HEK293T (cell line): ENCODE measurements at regions not wholly inside any gene's neighbourhood (a gene's known extent, or its start where the extent isn't known, plus 50 kb on each side); places are given as distances from the start of the nearest gene placed in this dataset.

ENCODE experiments used
- CTCF ChIA-PET: fragments of 350-600 bp; formaldehyde crosslinking; extraction: SDS; loops from one replicate; lab custom pipeline; 2021; ENCODE audit warnings: antibody characterized with exemption, inconsistent platforms; lab: Yijun Ruan, JAX
- POLR2A ChIA-PET: fragments of 350-600 bp; formaldehyde crosslinking; extraction: SDS; loops from one replicate; lab custom pipeline; 2020; ENCODE audit warnings: antibody characterized with exemption, inconsistent platforms; lab: Yijun Ruan, JAX
- DNase-seq: peaks from one replicate; pipeline ENCODE4 v3.0.0; 2012; ENCODE audit warnings: mixed read lengths; ENCODE audit errors: extremely low spot score
- ARNT ChIP-seq: fragments of 450-650 bp; IDR thresholded peaks from 2 replicates; pipeline ENCODE4 v1.6.1; 2017; ENCODE audit warnings: mild to moderate bottlenecking
- BHLHE40 ChIP-seq: fragments of 450-650 bp; IDR thresholded peaks from 2 replicates; pipeline ENCODE4 v1.6.1; 2016; ENCODE audit warnings: mild to moderate bottlenecking, moderate library complexity, borderline replicate concordance
- CTBP1 ChIP-seq: fragments of 450-650 bp; IDR thresholded peaks from 2 replicates; pipeline ENCODE4 v1.6.1; 2016; ENCODE audit warnings: borderline replicate concordance
- ELF4 ChIP-seq: fragments of 450-650 bp; IDR thresholded peaks from 2 replicates; pipeline ENCODE4 v1.6.1; 2017; ENCODE audit warnings: antibody characterized with exemption
- FOXA1 ChIP-seq: fragments of 450-650 bp; IDR thresholded peaks from 2 replicates; pipeline ENCODE4 v1.6.1; 2016; ENCODE audit warnings: mild to moderate bottlenecking
- FOXK2 ChIP-seq: fragments of 450-650 bp; IDR thresholded peaks from 2 replicates; pipeline ENCODE4 v1.6.1; 2016; ENCODE audit warnings: mild to moderate bottlenecking
- FOXM1 ChIP-seq: fragments of 450-650 bp; IDR thresholded peaks from 2 replicates; pipeline ENCODE4 v1.6.1; 2017; ENCODE audit warnings: mild to moderate bottlenecking, borderline replicate concordance
- HDGF ChIP-seq: fragments of 450-650 bp; IDR thresholded peaks from 2 replicates; pipeline ENCODE4 v1.6.1; 2017; ENCODE audit warnings: antibody characterized with exemption, borderline replicate concordance
- L3MBTL2 ChIP-seq: fragments of 450-650 bp; conservative IDR thresholded peaks from 2 replicates; pipeline ENCODE4 v1.6.1; 2016; ENCODE audit warnings: mild to moderate bottlenecking
- LEF1 ChIP-seq: fragments of 450-650 bp; IDR thresholded peaks from 2 replicates; pipeline ENCODE4 v1.6.1; 2017; ENCODE audit warnings: mild to moderate bottlenecking, borderline replicate concordance
- NFRKB ChIP-seq: fragments of 450-650 bp; IDR thresholded peaks from 2 replicates; pipeline ENCODE4 v1.6.1; 2016; ENCODE audit warnings: mild to moderate bottlenecking, moderate library complexity
- PKNOX1 ChIP-seq: fragments of 450-650 bp; IDR thresholded peaks from 2 replicates; pipeline ENCODE4 v1.6.1; 2016
- SP1 ChIP-seq: fragments of 450-650 bp; IDR thresholded peaks from 2 replicates; pipeline ENCODE4 v1.6.1; 2017
- SUZ12 ChIP-seq: fragments of 450-650 bp; IDR thresholded peaks from 2 replicates; pipeline ENCODE4 v1.6.1; 2016; ENCODE audit warnings: mild to moderate bottlenecking
- TARDBP ChIP-seq: fragments of 450-650 bp; IDR thresholded peaks from 2 replicates; pipeline ENCODE4 v1.6.1; 2016
- ZNF384 ChIP-seq: fragments of 450-650 bp; IDR thresholded peaks from 2 replicates; pipeline ENCODE4 v1.6.1; 2016

DNA sequence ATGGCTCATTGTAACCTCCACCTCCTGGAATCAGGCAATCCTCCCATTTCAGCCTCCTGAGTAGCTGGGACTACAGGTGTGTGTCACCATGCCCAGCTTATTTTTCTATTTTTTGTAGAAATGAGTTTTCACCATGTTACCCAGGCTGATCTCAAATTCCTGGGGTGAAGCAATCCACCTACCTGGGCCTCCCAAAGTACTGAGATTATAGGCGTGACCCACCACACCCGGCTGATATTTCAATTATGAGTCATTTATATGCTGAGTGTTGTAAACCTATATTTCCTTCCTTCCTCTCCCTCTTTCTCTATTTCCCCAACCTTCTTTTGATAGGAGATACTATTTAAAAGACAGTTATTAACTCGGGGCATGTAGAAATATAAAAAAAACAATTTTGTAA, 469.6 kb upstream of the ID2 start:
- POLR2A ChIA-PET = no interaction called here
- TF ChIP-seq NFRKB (no peak), SUZ12 (no peak), ARNT (no peak), FOXA1 (no peak), HDGF (no peak), FOXK2 (no peak), BHLHE40 (no peak), ELF4 (no peak), CTBP1 (no peak), FOXM1 (no peak), ZNF384 (no peak), SP1 (no peak), LEF1 (no peak)

DNA sequence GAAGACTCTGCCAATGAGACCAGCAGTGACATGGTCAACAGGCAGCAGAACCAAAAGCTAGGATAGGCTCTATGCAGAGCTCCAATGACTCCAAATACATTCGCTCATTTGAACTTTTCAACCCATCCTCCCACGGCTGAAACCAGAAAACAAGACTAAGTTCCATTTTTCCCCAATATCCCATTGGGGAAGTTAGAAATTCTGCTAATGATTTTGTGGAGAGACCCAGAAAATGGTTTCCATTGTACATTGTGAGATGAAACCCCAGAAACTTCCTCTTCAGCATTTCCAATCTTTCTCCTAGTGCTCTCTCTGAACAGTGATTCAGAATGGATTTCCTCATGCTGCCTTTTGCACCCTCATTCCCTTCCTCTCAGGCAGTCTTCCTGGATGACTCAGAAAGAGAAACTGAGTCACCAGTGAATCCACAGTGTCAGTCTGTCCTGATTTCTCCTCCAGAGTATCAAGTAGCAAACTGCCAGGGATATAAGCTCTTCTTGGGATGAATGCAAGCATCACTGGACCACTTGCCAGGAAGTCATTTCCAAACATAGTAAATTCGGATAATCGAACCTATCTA, 467.7 kb upstream of the ID2 start:
- POLR2A ChIA-PET = no interaction called here
- CTCF ChIA-PET = no interaction called here
- TF ChIP-seq ZNF384 = no peak
- TF ChIP-seq CTBP1 = no peak
- no peak for TF ChIP-seq FOXK2
- no peak for TF ChIP-seq ARNT
- no peak for TF ChIP-seq FOXA1
- TF ChIP-seq ELF4 = no peak
- no peak for TF ChIP-seq FOXM1
- no peak for TF ChIP-seq NFRKB
- TF ChIP-seq BHLHE40 = no peak
- TF ChIP-seq PKNOX1 = no peak
- TF ChIP-seq TARDBP = no peak
- no peak for TF ChIP-seq L3MBTL2
- no peak for DNase-seq

More for the DNA sequence above, 469.6 kb upstream of the ID2 start:
- DNase-seq = no peak
- CTCF ChIA-PET = no interaction called here

- CTCF ChIA-PET = no interaction called here
- TF ChIP-seq HDGF (no peak), CTBP1 (no peak), TARDBP (no peak), LEF1 (no peak), FOXM1 (no peak), NFRKB (no peak), L3MBTL2 (no peak), BHLHE40 (no peak), SP1 (no peak), SUZ12 (no peak), FOXA1 (no peak), ARNT (no peak), ELF4 (no peak), FOXK2 (no peak), ZNF384 (no peak), PKNOX1 (no peak)
- DNase-seq = no peak
- POLR2A ChIA-PET = no interaction called here
These were observed 466.5 kb upstream of the ID2 start for GRCh38 chr2:8215159-8215863.

GRCh38 chr2:8215982-8216381, 465.9 kb upstream of the ID2 start:
- TF ChIP-seq FOXM1 (no peak), CTBP1 (no peak), ZNF384 (no peak), FOXA1 (no peak)
- ChIA-PET POLR2A (no interaction called here), CTCF (no interaction called here)
- no peak for DNase-seq

GRCh38 chr2:8216397-8216796, 465.5 kb upstream of the ID2 start:
- DNase-seq = no peak
- POLR2A ChIA-PET = no interaction called here
- CTCF ChIA-PET = no interaction called here
- TF ChIP-seq HDGF = no peak

- no peak for TF ChIP-seq CTBP1
- no peak for TF ChIP-seq BHLHE40
- TF ChIP-seq HDGF = no peak
- no peak for TF ChIP-seq FOXA1
- no peak for TF ChIP-seq NFRKB
- no peak for TF ChIP-seq L3MBTL2
- ChIA-PET POLR2A (no interaction called here), CTCF (no interaction called here)
- no peak for DNase-seq
These were observed 464.3 kb upstream of the ID2 start for GRCh38 chr2:8217468-8218030.

GRCh38 chr2:8219096-8219495, 462.8 kb upstream of the ID2 start:
- no peak for TF ChIP-seq TARDBP
- no peak for TF ChIP-seq LEF1
- TF ChIP-seq FOXM1 = no peak
- TF ChIP-seq PKNOX1 = no peak
- no peak for TF ChIP-seq ELF4
- TF ChIP-seq ARNT = no peak
- TF ChIP-seq L3MBTL2 = no peak
- no peak for TF ChIP-seq SUZ12
- no peak for TF ChIP-seq ZNF384
- no peak for TF ChIP-seq HDGF
- no peak for TF ChIP-seq FOXK2
- no peak for TF ChIP-seq BHLHE40
- TF ChIP-seq NFRKB = no peak
- TF ChIP-seq FOXA1 = no peak
- TF ChIP-seq SP1 = no peak
- TF ChIP-seq CTBP1 = no peak
- ChIA-PET POLR2A (no interaction called here), CTCF (no interaction called here)
- no peak for DNase-seq
